ENCODE measurements at regions not wholly inside any gene's neighbourhood (a gene's known extent, or its start where the extent isn't known, plus 50 kb on each side); places are given as distances from the start of the nearest gene placed in this dataset.

DNA sequence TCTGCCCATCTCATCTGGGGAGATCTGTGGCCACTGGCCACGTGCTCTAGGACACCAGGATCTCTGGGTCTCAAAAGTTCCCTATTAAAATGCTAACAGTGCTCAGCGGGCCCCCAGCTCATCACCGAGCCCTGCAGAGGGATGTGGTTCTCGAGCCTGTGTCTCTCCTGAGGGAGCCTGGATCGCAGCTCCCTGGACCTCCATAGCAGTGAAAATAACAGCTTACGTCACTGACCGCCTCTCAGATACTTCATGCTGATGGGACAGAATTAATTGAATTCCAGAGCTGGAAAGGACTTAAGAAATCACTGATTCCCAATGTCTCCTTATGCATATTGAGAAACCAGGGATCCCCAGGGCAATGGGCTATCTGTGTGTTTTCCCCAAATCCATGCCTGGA, 90.0 kb downstream of the GALR1 start:
- TF ChIP-seq POLR2AphosphoS5 (IDR thresholded peaks at IDR 0.05; ENCODE audit: low read depth, low read length) = no peak
- no peak for TF ChIP-seq POLR2A (IDR thresholded peaks at IDR 0.05; ENCODE audit: low read depth, low read length)

Measured in GM12892 (cell line).